HG03095 (cell line): ENCODE measurements at regions not wholly inside any gene's neighbourhood (a gene's known extent, or its start where the extent isn't known, plus 50 kb on each side); places are given as distances from the start of the nearest gene placed in this dataset.

ENCODE experiments used
- ATAC-seq: cut with Tn5 transposase; IDR thresholded peaks from one replicate; pipeline ENCODE4 v1.9.1; 2021; ENCODE audit warnings: moderate library complexity; ENCODE audit not compliant: unreplicated experiment

DNA sequence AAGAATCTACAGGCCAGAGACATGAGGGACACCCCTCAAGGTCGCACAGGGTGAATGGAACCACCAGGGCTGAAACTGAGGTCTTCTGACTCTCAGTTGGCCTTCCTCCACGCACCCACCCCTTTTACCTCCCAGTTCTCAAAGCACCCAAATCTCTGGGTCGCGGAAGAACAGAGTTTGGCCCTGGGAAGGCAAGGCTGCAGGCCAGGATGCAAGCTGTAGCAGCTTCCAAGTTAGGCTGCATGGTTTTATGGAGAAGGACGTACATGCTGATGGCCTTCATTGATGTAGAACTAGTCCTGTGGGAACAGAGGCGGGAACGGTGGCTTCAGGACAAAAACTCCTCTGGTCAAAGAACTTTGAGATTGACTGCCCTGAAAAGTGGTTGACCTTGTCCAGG is 143.5 kb upstream of the B3GAT1 start:
- ATAC-seq: no peak

DNA sequence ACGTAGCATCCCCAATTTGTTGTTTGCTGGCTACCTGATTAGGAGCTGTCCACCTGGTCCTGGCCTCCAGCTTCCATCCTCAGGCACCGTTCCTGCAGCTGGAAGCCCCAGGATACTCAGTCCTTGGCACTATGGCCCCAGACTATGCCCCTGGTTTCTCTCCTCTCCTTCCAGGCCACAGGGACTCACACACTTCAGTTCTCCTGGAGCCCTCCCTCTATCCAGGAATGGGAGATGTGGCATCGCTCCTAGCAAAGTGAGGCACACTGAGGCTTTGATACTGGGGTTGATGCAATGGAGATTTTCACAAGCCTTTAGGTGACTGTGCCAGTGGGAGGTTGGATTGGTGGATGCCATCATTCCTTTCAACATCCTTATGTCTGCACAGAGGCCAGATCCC is 142.8 kb upstream of the B3GAT1 start:
- no peak for ATAC-seq

GRCh38 chr11:134554106-134554505 is 142.1 kb upstream of the B3GAT1 start:
- no peak for ATAC-seq

GRCh38 chr11:134552749-134553148 is 140.7 kb upstream of the B3GAT1 start:
- ATAC-seq: no peak

GRCh38 chr11:134545521-134545920 is 133.5 kb upstream of the B3GAT1 start:
- ATAC-seq: no peak

GRCh38 chr11:134544095-134544815 is 132.2 kb upstream of the B3GAT1 start:
- no peak for ATAC-seq

- no peak for ATAC-seq
Observed at GRCh38 chr11:134543645-134544044, 131.6 kb upstream of the B3GAT1 start.

- ATAC-seq: no peak
Observed at GRCh38 chr11:134543241-134543640, 131.2 kb upstream of the B3GAT1 start.

- ATAC-seq: no peak
Observed at GRCh38 chr11:134542401-134543165, 130.5 kb upstream of the B3GAT1 start.

DNA sequence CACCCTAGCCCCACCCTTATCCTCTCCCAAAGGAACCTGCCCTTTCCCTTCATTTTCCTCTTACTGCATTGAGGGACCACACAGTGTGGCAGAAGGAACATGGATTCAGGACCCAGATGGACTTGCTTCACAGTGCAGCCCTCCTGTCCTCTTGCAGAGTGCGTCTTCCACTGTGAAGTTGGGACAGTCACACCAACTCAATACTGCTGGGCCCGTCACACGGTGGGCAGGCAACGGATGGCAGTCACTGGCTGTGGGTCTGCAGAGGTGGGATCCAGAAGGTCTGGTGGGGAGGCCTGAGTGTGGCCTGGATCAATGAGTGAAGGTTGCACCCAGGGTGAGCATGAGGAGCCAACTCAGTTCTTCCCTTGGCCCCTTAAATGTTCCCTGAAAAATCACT is 129.9 kb upstream of the B3GAT1 start:
- ATAC-seq: no peak

DNA sequence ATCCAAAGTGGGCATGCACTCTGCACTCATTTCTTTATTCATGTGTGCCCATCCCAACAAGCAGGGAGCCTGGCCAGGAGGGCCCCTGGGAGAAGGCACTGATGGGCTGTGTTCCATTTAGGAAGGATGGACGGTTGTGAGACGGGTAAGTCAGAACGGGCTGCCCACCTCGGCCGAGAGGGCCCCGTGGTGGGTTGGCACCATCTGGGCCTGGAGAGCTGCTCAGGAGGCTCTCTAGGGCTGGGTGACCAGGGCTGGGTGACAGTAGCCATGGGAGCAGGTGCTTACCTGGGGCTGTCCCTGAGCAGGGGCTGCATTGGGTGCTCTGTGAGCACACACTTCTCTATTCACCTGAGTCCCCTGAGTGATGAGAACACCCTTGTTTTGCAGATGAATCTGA is 129.3 kb upstream of the B3GAT1 start:
- no peak for ATAC-seq

DNA sequence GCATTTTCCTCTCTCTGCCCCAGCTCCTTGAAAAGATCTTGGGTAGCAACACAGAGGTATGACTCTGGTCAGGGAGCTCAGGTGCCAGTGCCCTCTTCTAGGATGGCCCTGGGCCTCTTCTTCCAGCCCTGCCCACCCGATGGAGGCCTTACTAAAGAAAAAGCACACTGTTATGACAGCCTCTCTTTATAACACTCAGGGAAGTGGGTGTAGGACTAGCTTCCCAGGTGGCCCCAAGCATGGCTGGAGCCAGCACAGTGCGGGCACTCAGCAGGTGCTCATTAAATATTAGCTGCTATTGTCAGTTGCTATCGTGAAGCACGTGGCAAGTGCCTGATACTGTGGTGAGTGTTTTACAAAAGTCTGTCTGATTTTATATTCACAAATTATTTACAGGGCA is 127.2 kb upstream of the B3GAT1 start:
- no peak for ATAC-seq

DNA sequence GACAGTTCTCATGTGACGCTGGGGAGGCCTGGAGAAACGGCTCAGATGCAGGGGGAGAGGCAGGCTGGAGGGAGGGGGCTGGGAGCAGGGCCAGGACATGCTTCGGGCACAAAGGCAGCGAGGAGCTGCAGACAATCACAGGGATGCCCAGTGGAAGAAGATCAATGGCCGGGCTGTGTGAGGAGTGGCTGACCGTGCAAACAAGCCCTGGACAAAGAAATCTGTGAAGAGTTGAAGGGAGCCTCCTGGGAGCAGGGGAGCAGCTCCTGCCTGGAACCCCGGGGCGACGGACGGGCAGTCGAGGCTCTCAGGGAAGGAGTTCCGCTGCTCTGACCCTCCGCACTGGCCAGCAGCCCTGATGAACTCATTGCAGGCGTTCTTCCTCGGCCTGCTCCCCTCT is 126.7 kb upstream of the B3GAT1 start:
- no peak for ATAC-seq

GRCh38 chr11:134537941-134538340 is 125.9 kb upstream of the B3GAT1 start:
- ATAC-seq: no peak

GRCh38 chr11:134537296-134537695 is 125.3 kb upstream of the B3GAT1 start:
- ATAC-seq: no peak

GRCh38 chr11:134536677-134537076 is 124.6 kb upstream of the B3GAT1 start:
- ATAC-seq: no peak

DNA sequence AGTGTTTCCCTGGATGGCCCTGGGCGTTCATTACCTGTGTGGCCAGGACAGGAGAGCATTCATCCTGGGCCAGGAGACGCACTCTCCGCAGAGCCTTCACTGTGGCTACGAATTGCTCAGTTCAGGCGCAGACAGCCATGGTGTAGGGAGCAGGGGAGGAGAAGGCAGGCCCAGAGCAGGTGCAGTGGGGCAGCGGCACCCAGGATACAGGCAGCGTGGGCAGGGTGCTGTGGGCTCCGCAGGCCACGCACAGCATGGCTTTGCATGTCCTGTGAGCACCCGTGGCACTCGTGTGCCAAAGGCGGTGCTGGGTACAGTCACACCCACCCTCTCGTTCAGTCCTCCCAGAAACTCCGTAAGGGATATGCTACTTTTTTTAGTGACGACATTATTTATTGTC is 124.2 kb upstream of the B3GAT1 start:
- no peak for ATAC-seq

- no peak for ATAC-seq
Observed at GRCh38 chr11:134535029-134536025, 123.3 kb upstream of the B3GAT1 start.

GRCh38 chr11:134533511-134533910 is 121.5 kb upstream of the B3GAT1 start:
- ATAC-seq: no peak

DNA sequence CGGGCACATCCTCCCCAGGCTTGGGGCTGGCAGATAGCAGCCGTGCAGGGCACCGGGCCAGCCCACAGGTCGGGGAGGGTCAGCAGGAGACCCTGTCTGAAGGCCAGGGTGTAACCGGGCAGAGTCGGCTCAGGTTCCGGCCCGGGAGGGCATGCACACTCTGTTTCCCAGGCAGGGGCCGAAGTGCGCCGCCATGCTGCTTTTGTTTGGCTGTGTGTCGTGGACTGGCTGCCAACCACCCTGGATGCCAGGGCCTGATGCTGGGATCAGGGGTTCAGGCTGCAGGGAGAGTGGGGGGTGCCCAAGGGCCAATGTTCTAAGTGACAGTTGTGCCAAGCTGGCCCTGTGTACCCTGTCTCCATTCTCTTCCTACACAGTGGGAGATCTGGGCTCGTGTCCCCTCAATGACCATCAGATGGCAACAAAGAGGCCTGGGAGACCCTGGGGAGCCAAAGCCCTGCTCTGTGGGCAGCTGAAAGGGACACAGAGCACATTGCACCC is 120.9 kb upstream of the B3GAT1 start:
- no peak for ATAC-seq
